ENCODE measurements at regions not wholly inside any gene's neighbourhood (a gene's known extent, or its start where the extent isn't known, plus 50 kb on each side); places are given as distances from the start of the nearest gene placed in this dataset.

DNA sequence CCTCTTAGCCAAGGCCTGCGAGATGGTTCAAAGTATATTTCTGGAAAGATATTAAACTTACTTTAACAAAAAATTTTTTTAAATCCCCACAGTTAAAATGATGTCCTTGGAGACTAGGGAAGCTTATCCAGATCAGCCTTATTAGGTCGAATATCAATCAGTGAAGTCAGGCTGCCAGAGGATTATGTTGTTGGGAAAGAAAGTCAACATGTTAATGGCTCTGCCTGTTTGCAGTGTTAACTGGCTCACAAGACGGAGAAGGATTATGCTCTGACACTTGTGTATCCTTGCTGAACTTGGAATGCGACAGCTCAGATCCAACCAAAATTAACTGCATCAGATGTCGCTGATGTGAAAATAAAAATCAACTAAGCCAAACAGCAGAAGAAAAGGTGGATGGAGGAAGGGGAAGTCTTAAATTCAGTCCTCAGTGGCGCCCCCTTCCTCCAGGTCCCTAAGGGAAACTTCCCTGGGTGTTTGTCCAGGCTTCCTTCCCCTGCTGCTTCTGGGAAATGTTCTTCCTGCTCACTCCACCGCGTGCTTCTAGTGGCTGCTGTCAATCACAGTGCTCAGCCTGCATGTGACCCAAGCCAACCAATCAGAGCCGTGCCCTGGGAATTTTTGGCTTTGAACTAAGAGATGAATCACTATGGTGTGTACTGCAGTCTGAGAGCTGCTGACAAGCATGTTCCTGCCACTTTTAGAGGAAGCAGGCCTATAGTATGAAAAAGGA lies 690.4 kb upstream of the NRP1 start:
- TF ChIP-seq, protein P1, sequence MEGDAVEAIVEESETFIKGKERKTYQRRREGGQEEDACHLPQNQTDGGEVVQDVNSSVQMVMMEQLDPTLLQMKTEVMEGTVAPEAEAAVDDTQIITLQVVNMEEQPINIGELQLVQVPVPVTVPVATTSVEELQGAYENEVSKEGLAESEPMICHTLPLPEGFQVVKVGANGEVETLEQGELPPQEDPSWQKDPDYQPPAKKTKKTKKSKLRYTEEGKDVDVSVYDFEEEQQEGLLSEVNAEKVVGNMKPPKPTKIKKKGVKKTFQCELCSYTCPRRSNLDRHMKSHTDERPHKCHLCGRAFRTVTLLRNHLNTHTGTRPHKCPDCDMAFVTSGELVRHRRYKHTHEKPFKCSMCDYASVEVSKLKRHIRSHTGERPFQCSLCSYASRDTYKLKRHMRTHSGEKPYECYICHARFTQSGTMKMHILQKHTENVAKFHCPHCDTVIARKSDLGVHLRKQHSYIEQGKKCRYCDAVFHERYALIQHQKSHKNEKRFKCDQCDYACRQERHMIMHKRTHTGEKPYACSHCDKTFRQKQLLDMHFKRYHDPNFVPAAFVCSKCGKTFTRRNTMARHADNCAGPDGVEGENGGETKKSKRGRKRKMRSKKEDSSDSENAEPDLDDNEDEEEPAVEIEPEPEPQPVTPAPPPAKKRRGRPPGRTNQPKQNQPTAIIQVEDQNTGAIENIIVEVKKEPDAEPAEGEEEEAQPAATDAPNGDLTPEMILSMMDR (IDR thresholded peaks at IDR 0.05), result no peak
- TF ChIP-seq POLR2A (IDR thresholded peaks at IDR 0.05), result no peak
